Astrocyte (in vitro differentiated cells and primary cell): ENCODE measurements at regions not wholly inside any gene's neighbourhood (a gene's known extent, or its start where the extent isn't known, plus 50 kb on each side); places are given as distances from the start of the nearest gene placed in this dataset.

Source experiments
- CTCF ChIP-seq: IDR thresholded peaks from 2 replicates; pipeline ENCODE4 v1.5.1; 2011; ENCODE audit warnings: low read depth, mild to moderate bottlenecking, inconsistent platforms, low read length, moderate library complexity; ENCODE audit not compliant: insufficient read depth
- EZH2 ChIP-seq: IDR thresholded peaks from 2 replicates; pipeline ENCODE4 v1.6.1; 2012; ENCODE audit warnings: mild to moderate bottlenecking, low read length, inconsistent platforms; ENCODE audit not compliant: insufficient read depth

- TF ChIP-seq CTCF (no peak), EZH2 (no peak)
Measured at GRCh38 chr3:25287291-25287884, 140.7 kb upstream of the RARB start.
